ENCODE measurements at regions not wholly inside any gene's neighbourhood (a gene's known extent, or its start where the extent isn't known, plus 50 kb on each side); places are given as distances from the start of the nearest gene placed in this dataset.
"Not testable (repeated sequence)": the region's sequence is repeated elsewhere in the genome, so short reads cannot be mapped to it uniquely, and the experiment has no call there.

DNA sequence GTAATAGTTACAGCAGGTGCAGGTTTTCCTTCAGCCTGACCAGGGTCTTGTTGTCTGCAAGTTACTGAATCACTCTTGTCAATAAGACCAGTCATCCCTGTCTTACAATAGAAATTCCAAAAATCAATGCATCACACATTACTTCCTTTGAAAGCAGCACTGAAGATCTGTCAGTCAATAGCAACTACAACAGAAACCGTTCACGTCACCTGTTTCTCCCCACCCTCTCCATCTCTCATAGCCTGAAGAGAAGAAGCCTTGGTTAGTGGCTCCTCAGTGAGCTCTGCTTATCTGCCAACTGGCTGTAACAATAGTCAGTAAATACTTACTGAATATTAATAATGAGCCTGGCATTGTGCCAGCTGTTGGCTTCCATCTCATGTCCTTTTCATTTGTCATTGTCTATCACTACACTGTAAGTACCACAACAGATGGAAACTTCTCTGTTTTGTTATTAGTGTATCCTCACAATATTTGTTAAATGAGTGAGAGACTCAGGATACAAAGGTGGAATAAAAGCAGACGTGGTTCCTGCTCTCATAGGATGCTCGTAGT, 195.2 kb downstream of the S1PR1 start:
- DNase-seq, result no peak

- no peak for DNase-seq
These were observed 199.2 kb downstream of the S1PR1 start for GRCh38 chr1:101435831-101436511.

DNA sequence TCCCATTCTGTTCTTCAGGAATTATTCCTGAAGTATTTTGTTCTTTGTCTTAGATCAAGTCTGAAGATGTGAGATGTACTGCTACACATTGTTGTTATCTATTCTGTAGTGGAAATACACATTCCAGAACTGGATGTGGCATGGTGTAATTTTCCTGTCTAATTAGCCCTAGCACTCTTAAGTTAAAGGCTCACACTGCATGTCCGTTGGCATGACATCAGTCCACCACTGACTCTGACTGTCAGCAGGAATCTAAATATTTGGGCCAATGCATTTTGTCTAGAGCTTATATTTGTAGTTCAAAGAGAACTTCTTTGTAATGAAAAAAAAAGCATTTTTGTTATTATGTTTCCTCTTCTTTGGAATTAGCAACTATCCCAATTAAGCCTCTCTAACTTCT, 201.0 kb downstream of the S1PR1 start:
- no peak for DNase-seq

GRCh38 chr1:101438359-101438758, 201.5 kb downstream of the S1PR1 start:
- DNase-seq, result peak; percentile 40

DNA sequence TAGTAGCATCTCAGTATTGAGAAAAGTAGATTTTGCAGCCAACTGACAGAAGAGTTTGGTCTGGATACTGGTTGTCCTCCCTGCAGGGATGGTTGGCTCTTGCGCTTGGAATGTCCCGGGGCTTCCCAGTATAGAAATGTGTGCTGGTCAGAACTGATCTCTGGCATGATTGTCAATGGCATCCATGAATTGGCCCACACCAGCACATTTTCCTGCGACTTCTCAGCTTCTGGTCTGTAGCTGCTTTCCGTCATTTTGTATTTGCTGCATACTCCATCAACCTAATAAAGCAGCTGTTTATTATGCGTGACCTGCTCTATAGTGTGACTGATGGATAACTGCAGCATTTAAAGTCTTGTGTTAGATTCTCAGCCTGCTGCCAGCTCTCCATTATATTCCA, 203.7 kb downstream of the S1PR1 start:
- no peak for DNase-seq

GRCh38 chr1:101444381-101444780, 207.6 kb downstream of the S1PR1 start:
- no peak for DNase-seq

DNA sequence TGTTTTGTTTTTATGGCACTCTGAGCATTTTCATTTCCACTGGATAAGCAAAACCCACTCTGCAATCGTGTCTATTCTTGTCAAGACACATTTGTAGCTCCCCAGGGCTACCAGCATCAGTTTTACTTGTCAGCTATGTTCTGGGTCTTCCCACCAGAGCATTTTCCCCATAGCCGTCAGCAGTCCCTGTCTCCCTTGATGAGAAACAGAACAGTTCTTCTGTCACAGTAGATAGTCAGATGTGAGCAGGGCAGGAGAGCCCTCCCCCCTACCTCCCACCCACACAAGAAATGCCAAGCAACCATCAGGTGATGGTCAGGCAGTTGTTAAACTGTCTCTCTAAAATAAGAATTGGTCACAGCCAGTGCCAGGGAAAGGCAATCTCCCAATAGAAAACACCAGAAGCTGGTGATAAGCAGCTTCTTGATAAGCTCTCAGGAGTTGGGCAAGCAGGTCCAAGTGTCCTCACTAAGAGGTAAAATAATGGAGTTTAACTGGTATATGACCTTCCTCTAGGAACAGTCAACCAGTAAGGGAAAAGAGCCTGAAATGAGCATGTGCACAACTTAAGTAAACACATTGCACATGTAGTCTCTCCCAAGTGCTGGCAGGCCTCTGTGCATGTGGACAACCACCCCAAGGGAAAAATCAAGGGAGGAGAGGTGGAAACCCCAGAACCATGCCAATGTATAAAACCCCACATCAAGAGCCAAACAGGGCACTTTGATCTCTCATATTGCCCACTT, 208.2 kb downstream of the S1PR1 start:
- DNase-seq, result peak; percentile 20

GRCh38 chr1:101448018-101448417, 211.2 kb downstream of the S1PR1 start:
- no peak for DNase-seq

DNA sequence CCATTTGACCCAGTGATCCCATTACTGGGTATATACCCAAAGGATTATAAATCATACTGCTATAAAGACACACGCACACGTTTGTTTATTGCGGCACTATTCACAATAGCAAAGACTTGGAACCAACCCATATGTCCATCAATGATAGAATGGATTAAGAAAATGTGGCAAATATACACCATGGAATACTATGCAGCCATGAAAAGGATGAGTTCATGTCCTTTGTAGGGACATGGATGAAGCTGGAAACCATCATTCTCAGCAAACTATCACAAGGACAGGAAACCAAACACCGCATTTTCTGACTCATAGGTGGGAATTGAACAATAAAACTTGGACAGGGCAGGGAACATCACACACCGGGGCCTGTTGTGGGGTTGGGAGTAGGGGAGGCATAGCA, 213.9 kb downstream of the S1PR1 start:
- not testable (repeated sequence) for DNase-seq

GRCh38 chr1:101451888-101452287, 215.1 kb downstream of the S1PR1 start:
- no peak for DNase-seq

DNA sequence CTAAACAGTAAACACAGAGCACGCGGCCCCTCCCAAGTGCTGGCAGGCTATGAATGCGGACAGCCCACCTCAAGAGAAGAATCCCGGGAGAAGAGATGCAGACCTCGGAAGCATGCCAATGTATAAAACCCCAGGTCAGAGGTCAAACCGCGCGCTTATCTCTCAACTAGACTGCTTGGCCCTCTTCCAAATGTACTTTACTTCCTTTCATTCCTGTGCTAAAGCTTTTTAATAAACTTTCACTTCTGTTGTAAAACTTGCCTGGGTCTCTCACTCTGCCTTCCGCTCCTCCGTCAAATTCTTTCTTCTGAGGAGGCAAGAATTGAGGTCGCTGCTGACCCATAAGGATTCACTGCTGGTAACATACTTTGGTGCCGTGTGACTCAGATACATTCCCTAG, 216.0 kb downstream of the S1PR1 start:
- no peak for DNase-seq

DNA sequence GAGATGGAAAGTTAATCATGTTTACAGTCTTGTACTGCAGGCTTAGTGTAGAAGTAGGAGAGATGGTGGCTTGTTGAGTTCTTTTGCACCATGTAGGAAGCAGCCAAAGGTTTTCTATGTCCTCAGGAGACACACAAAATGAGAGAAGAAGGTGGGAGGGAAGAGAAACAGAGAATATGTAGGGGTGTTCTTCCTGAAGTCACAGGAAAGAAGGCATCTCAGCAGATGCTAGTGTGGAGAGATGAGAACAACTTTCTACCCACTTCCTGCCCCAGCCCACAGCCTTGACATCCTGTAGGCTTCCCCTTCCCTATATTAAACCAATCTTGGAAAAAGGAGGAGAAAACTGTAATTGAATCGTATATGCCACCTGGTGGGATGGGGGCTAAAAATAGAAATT, 217.0 kb downstream of the S1PR1 start:
- DNase-seq, result no peak

DNA sequence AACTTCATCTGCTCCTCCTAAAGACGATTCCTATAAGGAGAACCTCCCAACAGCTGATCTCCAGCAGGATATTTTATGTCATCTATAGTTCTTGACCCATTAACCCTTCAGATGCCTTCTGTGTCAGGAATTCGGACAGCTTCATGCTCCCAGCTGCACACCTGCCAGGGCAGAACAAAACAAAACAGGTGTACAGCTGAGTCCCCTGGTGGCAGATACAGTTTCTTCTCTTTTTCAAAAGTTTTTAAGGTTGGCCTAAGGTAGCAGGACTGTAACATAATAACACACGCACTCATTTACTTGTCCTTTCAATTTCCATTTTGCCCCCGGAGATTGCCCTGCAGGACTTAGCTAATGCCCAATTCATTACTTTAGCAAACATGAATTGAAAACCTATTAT, 218.3 kb downstream of the S1PR1 start:
- peak; percentile 17 for DNase-seq

DNA sequence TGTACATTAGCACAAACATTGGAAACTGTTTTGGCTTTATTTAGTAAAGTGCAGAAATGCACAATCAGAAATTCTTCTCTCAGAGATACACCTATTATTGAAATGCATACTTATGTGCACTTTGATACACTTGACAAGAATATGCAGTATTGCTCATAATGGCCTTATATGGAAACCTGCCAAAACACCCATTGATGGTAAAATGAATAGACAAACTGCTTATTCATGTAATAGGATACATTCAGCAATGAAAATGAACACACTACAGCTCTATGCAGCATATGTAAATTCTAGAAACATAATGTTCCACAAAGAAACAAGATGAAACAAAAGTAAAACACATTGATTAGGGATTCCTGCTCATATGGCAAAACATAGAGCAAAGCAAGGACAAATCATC, 223.9 kb downstream of the S1PR1 start:
- peak; percentile 35 for DNase-seq

- no peak for DNase-seq
These were observed 226.4 kb downstream of the S1PR1 start for GRCh38 chr1:101463195-101463594.

DNA sequence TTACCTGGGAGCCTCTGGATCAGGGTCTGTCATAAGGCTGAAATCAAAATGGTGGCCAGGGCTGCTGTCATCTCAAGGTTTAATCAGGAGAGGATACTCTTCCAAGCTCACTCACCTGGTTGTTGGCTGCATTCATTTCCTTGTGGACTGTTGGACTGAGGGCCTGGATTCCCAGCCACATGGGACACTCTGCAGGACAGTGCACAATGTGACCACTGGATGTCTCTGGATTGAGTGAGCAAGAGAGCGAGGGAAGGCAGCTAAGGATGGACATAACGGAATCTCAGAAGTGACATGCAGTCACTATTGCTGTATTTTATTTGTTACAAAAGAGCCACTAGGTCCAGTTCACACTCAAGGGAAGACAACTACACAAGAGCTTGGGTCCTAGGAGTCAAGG, 229.1 kb downstream of the S1PR1 start:
- peak; percentile 29 for DNase-seq

DNA sequence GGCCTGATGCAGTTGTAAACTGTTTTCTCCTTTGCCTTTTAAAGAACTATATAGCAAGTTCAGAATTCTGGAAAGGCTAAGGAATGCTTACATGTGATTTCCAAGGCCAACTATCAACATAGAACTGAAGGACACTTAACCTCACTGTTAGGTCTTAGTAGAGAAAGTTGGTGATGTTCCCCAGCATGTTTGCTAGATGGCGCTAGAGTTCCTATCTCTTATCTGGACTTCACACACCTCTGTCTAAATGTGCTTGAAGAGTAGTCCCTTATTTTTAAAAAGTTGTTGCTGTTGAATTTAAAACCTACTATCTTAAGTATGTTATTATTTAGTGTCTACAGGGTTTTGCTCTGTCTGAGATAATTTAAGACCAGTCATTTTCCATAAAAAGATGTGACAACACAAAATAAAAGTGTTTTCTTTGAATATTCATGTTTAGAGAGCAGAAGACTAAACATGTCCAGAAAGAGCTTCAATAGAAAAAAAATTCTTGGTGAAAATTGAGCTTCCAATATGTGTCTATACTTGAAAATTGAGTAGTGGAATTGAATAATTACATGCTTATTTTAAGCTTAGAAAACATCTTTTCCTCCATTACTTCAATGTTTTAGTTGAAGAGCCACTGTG, 237.3 kb downstream of the S1PR1 start:
- DNase-seq, result peak; percentile 86

DNA sequence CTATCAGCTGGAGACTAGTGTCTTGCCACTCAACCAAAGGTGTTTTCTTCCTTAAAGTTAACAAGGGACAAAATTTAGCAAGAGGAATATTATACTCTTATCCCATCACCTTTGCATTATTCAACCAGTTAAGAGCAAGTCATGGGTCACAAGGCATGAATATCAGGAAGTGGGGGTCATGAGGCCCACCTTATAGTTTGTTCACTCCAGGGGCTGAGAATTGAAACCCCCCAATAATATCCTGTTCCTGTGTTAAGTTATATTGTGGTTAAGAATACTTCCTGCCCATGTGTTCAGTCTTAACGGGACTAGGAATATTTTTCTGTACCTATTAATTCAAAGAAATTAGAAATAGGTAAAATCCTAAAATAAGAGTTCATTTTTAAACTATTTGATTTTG, 239.7 kb downstream of the S1PR1 start:
- no peak for DNase-seq

DNA sequence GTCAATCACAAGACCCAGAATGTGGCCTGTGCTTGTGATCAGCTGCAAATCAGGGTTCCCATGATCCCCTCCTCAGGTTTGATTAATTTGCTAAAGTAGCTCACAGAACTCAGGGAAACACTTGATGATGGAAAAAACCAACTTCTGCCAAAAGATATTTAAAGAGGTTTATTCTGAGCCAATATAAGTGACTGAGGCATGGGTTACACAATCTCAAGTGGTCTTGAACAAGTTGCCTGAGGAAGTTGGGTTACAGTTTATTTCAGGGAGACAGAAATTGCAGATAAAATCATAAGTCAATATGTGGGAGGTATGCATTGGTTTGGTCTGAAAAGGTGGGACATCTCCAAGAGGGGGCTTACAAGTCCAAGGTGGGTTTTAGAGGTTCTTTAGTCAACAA, 243.1 kb downstream of the S1PR1 start:
- DNase-seq, result no peak

DNA sequence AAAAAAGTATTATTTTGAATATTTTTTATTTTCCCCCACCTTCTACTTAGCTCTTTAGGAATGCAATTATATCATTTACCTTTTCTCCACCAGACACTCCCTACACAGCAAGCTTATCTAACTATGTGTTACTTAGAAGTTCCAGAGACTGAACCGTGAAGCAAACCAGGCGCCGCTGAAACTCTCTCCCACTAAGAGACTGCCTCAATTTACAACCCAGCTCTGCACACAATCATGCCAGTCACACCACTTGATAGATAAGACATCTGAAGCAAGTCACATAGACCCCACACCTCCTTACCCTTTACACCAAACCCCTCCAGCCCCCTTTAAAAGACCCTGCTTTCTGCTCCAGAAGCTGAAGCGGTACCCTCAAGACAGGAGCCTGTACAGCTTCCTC, 245.5 kb downstream of the S1PR1 start:
- DNase-seq, result no peak

- DNase-seq, result no peak
These were observed 247.3 kb downstream of the S1PR1 start for GRCh38 chr1:101483982-101484688.

DNA sequence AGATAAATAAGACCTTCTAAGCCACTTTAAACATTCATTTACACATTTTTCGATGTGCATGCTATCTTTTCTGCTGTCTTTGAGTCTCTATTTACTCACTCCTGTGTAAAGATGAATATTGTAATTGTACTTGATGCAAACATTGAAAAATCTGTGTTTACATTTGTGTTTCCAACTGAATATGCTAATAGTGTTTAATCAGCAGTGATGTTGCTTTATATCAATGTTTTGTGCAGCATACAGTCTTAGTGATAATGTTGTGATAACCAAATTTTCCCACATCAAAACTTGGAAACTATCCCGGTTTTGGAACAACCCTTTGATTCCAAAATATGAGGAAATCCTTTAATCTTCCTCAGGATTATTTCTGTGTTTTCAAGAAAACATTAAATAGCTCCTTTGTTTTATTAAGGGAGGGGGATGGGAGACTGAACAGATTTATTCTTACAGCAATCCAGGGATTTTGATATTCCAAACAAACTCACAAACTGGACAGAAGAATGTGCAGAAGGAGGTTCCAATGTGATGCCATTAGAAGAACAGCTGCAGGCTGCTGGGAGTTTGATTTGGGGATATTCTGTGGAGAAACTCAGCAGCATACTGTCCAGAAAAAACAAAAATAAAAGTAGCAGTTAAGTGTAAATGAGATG, 248.0 kb downstream of the S1PR1 start:
- no peak for DNase-seq

DNA sequence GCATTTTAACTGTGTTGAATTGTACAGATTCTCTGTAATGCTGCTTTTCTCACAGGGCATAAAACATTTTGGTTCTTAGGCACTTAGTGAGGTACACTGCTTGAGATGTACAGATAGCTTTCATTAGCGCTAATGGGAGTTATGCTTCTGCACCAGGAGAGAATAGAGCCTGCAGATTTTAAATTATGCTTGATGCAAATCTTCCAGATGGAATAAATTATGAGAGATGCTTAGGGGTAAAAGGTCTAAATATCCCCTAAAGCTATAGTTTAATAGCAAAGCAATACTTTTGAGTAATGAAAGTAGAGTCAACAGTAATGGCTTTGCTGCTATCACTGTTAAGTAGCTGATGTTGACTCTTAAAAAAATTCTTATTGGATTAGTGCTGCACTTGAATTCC, 248.9 kb downstream of the S1PR1 start:
- no peak for DNase-seq
